Calu3 (cell line): ENCODE measurements at regions not wholly inside any gene's neighbourhood (a gene's known extent, or its start where the extent isn't known, plus 50 kb on each side); places are given as distances from the start of the nearest gene placed in this dataset.

Source experiments
- BruUV-seq: library from RNA; stranded (reverse); fragments of 400-500 nt; replicated peaks from 2 replicates; lab custom pipeline; 2021; lab: Mats Ljungman, UMichigan
- CTCF ChIA-PET: fragments of 300-600 bp; sonication (Branson Sonifier 250); formaldehyde crosslinking; loops from one replicate; lab custom pipeline; 2022; ENCODE audit warnings: antibody characterized with exemption; lab: Charles Lee
- DNase-seq: peaks from one replicate; pipeline ENCODE4 v3.0.0; 2022
- H3K27ac Mint-ChIP-seq: one replicate; pipeline ENCODE4 v1.8.0; 2022; ENCODE audit warnings: mixed read lengths; ENCODE audit not compliant: unreplicated experiment
- H3K27me3 Mint-ChIP-seq: one replicate; pipeline ENCODE4 v1.8.0; 2022; ENCODE audit warnings: mixed read lengths; ENCODE audit not compliant: unreplicated experiment
- H3K36me3 Mint-ChIP-seq: one replicate; pipeline ENCODE4 v1.8.0; 2022; ENCODE audit warnings: mild to moderate bottlenecking, moderate library complexity, mixed read lengths; ENCODE audit not compliant: insufficient read depth, unreplicated experiment
- H3K4me1 Mint-ChIP-seq: one replicate; pipeline ENCODE4 v1.8.0; 2022; ENCODE audit warnings: mild to moderate bottlenecking, low read depth, mixed read lengths; ENCODE audit not compliant: unreplicated experiment
- H3K4me3 Mint-ChIP-seq: one replicate; pipeline ENCODE4 v1.8.0; 2022; ENCODE audit warnings: mild to moderate bottlenecking, low read depth, moderate library complexity, mixed read lengths; ENCODE audit not compliant: unreplicated experiment
- H3K9me3 Mint-ChIP-seq: one replicate; pipeline ENCODE4 v1.8.0; 2022; ENCODE audit warnings: low read depth, mixed read lengths; ENCODE audit not compliant: unreplicated experiment
- intact Hi-C: fragments of 100-400 bp; cut with micrococcal nuclease; formaldehyde crosslinking; loops from one replicate; pipeline ENCODE4 v1.10.0; 2022; ENCODE audit not compliant: unreplicated experiment
- TF ChIP-seq, protein P1 (sequence below): fragments of 200-600 bp; IDR thresholded peaks from one replicate; pipeline ENCODE4 v1.8.0; 2022; ENCODE audit warnings: antibody characterized with exemption; ENCODE audit not compliant: unreplicated experiment

DNA sequence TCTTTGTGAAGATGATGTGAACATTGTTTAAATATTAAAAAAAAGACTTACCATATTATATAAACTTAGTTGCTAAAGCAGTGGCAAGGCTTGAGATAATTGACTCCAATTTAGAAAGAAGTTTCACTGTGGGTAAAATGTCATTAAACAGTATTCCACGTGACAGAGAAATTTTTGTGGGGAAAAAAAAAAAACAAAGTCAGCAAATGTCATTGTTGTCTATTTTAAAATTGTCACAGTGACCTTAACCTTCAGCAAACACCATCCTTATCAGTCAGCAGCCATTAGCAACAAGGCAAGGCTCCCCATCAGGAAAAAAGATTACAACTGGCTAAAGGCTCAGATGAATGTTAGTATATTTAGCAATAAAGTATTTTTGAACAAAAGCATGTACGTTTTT is 99.3 kb upstream of the CDH18 start:
- CTCF ChIA-PET: no interaction called here
- no peaks in the 10 kb centered on the region for H3K36me3 Mint-ChIP-seq
- no peak overlapping the region for H3K4me3 Mint-ChIP-seq

DNA sequence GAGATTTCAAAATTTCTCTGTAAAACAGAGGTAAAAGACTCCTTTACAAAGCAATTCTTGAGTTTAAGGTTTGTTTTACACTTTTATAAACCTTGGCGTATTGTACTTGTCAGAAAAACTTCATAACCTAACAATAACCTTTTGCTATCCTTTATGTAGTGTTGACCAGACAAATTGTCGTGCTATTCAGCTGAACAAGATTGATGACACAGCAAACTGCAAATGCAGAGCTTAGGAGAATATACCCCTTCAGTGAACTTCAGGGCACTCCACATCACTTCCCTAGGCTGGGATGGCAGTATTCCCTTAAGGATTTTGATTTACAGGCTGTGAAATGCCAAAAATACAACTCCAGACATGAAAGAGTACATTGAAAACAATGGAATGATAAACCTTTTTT is 89.2 kb upstream of the CDH18 start:
- no peak for DNase-seq
- CTCF ChIA-PET: no interaction called here
- Mint-ChIP-seq H3K27ac (no peak overlapping the region), H3K4me3 (no peak overlapping the region), H3K27me3 (no peaks in the 10 kb centered on the region), H3K9me3 (peaks cover 7% of the 10 kb centered on the region), H3K36me3 (no peaks in the 10 kb centered on the region), H3K4me1 (no peaks in the 10 kb centered on the region)
- intact Hi-C loops: no loop called here
- BruUV-seq: no TSS peak
- TF ChIP-seq, protein P1, sequence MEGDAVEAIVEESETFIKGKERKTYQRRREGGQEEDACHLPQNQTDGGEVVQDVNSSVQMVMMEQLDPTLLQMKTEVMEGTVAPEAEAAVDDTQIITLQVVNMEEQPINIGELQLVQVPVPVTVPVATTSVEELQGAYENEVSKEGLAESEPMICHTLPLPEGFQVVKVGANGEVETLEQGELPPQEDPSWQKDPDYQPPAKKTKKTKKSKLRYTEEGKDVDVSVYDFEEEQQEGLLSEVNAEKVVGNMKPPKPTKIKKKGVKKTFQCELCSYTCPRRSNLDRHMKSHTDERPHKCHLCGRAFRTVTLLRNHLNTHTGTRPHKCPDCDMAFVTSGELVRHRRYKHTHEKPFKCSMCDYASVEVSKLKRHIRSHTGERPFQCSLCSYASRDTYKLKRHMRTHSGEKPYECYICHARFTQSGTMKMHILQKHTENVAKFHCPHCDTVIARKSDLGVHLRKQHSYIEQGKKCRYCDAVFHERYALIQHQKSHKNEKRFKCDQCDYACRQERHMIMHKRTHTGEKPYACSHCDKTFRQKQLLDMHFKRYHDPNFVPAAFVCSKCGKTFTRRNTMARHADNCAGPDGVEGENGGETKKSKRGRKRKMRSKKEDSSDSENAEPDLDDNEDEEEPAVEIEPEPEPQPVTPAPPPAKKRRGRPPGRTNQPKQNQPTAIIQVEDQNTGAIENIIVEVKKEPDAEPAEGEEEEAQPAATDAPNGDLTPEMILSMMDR: no peak

More for the DNA sequence above, 99.3 kb upstream of the CDH18 start:
- TF ChIP-seq, protein P1: no peak
- H3K9me3 Mint-ChIP-seq: peaks cover 6% of the 10 kb centered on the region
- intact Hi-C loops: no loop called here
- H3K27ac Mint-ChIP-seq: no peak overlapping the region
- no peaks in the 10 kb centered on the region for H3K4me1 Mint-ChIP-seq
- no peaks in the 10 kb centered on the region for H3K27me3 Mint-ChIP-seq
- BruUV-seq: no TSS peak
- no peak for DNase-seq

DNA sequence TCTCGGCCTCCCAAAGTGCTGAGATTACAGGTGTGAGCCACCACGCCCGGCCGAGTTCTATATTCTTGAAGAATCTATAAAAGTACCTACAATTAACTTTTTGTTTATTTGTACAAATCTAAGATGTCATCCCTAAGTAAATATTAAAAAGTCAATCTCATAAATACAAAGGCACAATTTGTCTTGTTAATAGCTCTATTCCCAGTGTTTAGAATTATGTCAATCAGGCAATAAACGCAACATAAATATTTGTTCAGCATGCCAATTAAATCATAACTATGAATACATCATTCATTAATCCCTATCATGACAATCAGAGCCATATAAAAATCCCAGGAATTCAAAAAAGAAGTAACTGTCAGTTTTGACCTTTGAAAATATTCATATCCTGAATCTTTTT is 68.9 kb upstream of the CDH18 start:
- TF ChIP-seq, protein P1: no peak
- peaks cover 9% of the 10 kb centered on the region for H3K9me3 Mint-ChIP-seq
- CTCF ChIA-PET: interaction anchor here (0.7 kb wide), 1 partner anchor 106 kb away, joined by 8 read pairs; no protein-coding TSS in a partner anchor
- H3K4me1 Mint-ChIP-seq: no peaks in the 10 kb centered on the region
- H3K36me3 Mint-ChIP-seq: no peaks in the 10 kb centered on the region
- no peak for DNase-seq
- no peak overlapping the region for H3K27ac Mint-ChIP-seq
- BruUV-seq: no TSS peak
- H3K4me3 Mint-ChIP-seq: no peak overlapping the region
- intact Hi-C loops: no loop called here
- no peaks in the 10 kb centered on the region for H3K27me3 Mint-ChIP-seq

DNA sequence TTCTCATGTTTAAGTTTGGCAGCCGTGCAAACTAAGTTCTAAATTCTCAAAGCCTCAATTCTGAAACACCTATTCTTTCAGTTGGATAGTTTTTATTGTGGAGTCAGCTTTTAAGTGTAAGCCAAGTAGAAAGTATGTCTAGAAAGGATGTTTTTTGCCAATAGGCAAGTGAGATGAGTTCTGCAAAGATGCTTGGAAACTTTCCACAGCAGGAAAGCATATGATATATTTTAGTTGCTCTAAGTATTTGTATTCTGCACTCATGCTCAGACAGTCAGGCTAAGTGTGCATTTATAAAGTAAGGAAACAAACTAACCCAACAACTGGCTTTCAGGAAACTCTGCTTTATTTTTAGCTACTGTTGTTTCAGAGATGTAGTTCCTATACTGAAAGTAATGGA is 67.3 kb upstream of the CDH18 start:
- no peaks in the 10 kb centered on the region for H3K4me1 Mint-ChIP-seq
- no peaks in the 10 kb centered on the region for H3K27me3 Mint-ChIP-seq
- intact Hi-C loops: no loop called here
- CTCF ChIA-PET: interaction anchor here (0.7 kb wide), 1 partner anchor 1205 kb away, joined by 4 read pairs; no protein-coding TSS in a partner anchor
- H3K36me3 Mint-ChIP-seq: no peaks in the 10 kb centered on the region
- DNase-seq: no peak
- TF ChIP-seq, protein P1: no peak
- H3K27ac Mint-ChIP-seq: no peak overlapping the region
- no TSS peak for BruUV-seq
- H3K9me3 Mint-ChIP-seq: peaks cover 9% of the 10 kb centered on the region
- H3K4me3 Mint-ChIP-seq: no peak overlapping the region
